OCI-LY7 (cell line): ENCODE measurements at regions not wholly inside any gene's neighbourhood (a gene's known extent, or its start where the extent isn't known, plus 50 kb on each side); places are given as distances from the start of the nearest gene placed in this dataset.

Experiments used
- CTCF ChIP-seq: fragments of 200-600 bp; sonication (generic); conservative IDR thresholded peaks from 2 replicates; pipeline ENCODE4 v1.5.1; 2014; ENCODE audit warnings: mild to moderate bottlenecking, antibody characterized with exemption, low read length, moderate library complexity, mixed read lengths
- EZH2phosphoT487 ChIP-seq: fragments of 200-600 bp; sonication (generic); IDR thresholded peaks from 2 replicates; pipeline ENCODE4 v1.6.1; 2018; ENCODE audit warnings: low read depth, borderline replicate concordance, mild to moderate bottlenecking, mixed run types, antibody characterized with exemption, low read length, moderate library complexity, mixed read lengths

- TF ChIP-seq CTCF, result no peak
- TF ChIP-seq EZH2phosphoT487, result no peak
Observed at GRCh38 chr1:101399222-101399621, 162.4 kb downstream of the S1PR1 start.
